BE2C (cell line): ENCODE measurements at regions not wholly inside any gene's neighbourhood (a gene's known extent, or its start where the extent isn't known, plus 50 kb on each side); places are given as distances from the start of the nearest gene placed in this dataset.
A peak's percentile ranks its signal among the peaks of the same experiment; 100 is the strongest.

Source experiments
- DNase-seq: peaks from one replicate; pipeline ENCODE4 v3.0.0-alpha.2; 2020
- H3K27me3 ChIP-seq: fragments of 250-450 bp; sonication (Bioruptor Pico); 2 replicates; pipeline ENCODE4 v1.5.1; 2020; ENCODE audit warnings: mild to moderate bottlenecking
- H3K36me3 ChIP-seq: fragments of 250-450 bp; sonication (Bioruptor Pico); 2 replicates; pipeline ENCODE4 v1.5.1; 2020; ENCODE audit warnings: mild to moderate bottlenecking
- H3K4me1 ChIP-seq: fragments of 250-450 bp; sonication (Bioruptor Pico); 2 replicates; pipeline ENCODE4 v1.5.1; 2020
- H3K4me3 ChIP-seq: 2 replicates; pipeline ENCODE4 v1.5.1; 2011; ENCODE audit warnings: low read depth, low read length
- H3K9me3 ChIP-seq: fragments of 250-450 bp; sonication (Bioruptor Pico); 2 replicates; pipeline ENCODE4 v1.5.1; 2020
- CTCF ChIP-seq: IDR thresholded peaks from 2 replicates; pipeline ENCODE4 v1.5.1; 2012; ENCODE audit warnings: mild to moderate bottlenecking, low read depth, low read length

DNA sequence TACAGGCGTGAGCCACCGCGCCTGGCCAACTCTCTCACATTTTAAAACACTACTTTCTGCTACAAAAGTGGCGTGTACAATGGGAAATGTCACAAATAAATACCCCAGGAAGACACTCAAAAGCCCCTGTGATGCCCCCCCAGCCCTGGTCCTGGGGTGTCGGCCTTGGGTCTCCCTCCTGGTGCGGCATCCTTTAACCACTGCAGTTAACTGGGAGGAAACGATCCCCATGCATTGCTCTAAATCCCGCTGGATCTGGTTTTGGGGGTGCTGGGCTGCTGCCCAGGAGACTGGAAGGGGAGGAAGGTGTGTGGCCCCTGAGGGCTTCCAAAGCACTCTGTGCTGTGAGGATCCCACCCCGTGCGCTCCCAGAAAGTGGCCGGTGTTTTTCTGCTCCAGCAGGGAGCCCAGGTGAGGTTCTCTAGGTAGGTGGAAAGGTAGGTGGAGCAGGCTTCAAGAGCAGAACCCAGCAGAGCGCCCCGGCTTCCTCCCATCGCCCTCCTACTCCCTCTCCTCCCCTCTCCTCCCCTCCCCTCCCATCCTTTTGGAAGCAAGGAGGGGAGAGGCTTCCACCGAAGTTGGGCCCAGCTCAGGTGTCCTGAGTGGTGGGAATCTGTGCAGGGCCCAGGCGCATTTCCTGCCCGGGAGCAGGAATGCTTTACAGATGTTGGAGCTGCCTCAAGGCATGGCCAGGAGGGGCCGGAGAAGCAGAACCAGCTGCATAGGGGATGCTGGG, 363.3 kb downstream of the SEC14L1 start:
- Histone ChIP-seq H3K9me3 (no peaks in the 10 kb centered on the region), H3K4me1 (no peaks in the 10 kb centered on the region), H3K27me3 (no peaks in the 10 kb centered on the region), H3K36me3 (peaks cover 22% of the 10 kb centered on the region), H3K4me3 (no peak overlapping the region)
- peak; percentile 5 for DNase-seq
- no peak for TF ChIP-seq CTCF

GRCh38 chr17:77504652-77505155, 363.9 kb downstream of the SEC14L1 start:
- DNase-seq, result no peak
- no peaks in the 10 kb centered on the region for H3K4me1 ChIP-seq
- peaks cover 16% of the 10 kb centered on the region for H3K36me3 ChIP-seq
- no peak overlapping the region for H3K4me3 ChIP-seq
- no peaks in the 10 kb centered on the region for H3K9me3 ChIP-seq
- TF ChIP-seq CTCF, result no peak
- H3K27me3 ChIP-seq, result no peaks in the 10 kb centered on the region

GRCh38 chr17:77505181-77505639, 364.4 kb downstream of the SEC14L1 start:
- Histone ChIP-seq H3K9me3 (no peaks in the 10 kb centered on the region), H3K36me3 (peaks cover 11% of the 10 kb centered on the region), H3K27me3 (no peaks in the 10 kb centered on the region), H3K4me1 (no peaks in the 10 kb centered on the region), H3K4me3 (no peak overlapping the region)
- no peak for TF ChIP-seq CTCF
- DNase-seq, result no peak

- TF ChIP-seq CTCF, result no peak
- Histone ChIP-seq H3K27me3 (no peaks in the 10 kb centered on the region), H3K9me3 (no peaks in the 10 kb centered on the region), H3K36me3 (no peaks in the 10 kb centered on the region), H3K4me3 (no peak overlapping the region), H3K4me1 (no peaks in the 10 kb centered on the region)
- DNase-seq, result peak; percentile 7
These were observed 365.7 kb downstream of the SEC14L1 start for GRCh38 chr17:77506371-77506991.

GRCh38 chr17:77507111-77507885, 366.5 kb downstream of the SEC14L1 start:
- no peaks in the 10 kb centered on the region for H3K27me3 ChIP-seq
- DNase-seq, result peak; percentile 4
- H3K9me3 ChIP-seq, result no peaks in the 10 kb centered on the region
- no peaks in the 10 kb centered on the region for H3K4me1 ChIP-seq
- H3K4me3 ChIP-seq, result no peak overlapping the region
- no peak for TF ChIP-seq CTCF
- no peaks in the 10 kb centered on the region for H3K36me3 ChIP-seq
